T-cell (primary cell): ENCODE measurements at regions not wholly inside any gene's neighbourhood (a gene's known extent, or its start where the extent isn't known, plus 50 kb on each side); places are given as distances from the start of the nearest gene placed in this dataset.
"Not testable (repeated sequence)": the region's sequence is repeated elsewhere in the genome, so short reads cannot be mapped to it uniquely, and the experiment has no call there.

Experiments used
- ATAC-seq, 4 experiments: fragments of 200-7000 bp in 3 of 4; fragments of 150-1000 bp in 1 of 4; cut with Tn5 transposase; replicated peaks in 1 of 4; 1 replicate in 3 of 4; 2 replicates in 1 of 4; pipeline ENCODE4 v1.10.0; 2021; ENCODE audit warnings: moderate library complexity in 3 of 4, mild to moderate bottlenecking in 2 of 4, moderate number of reproducible peaks in 1 of 4
- CTCF ChIA-PET, 2 donors: fragments of 300-600 bp; sonication (Branson Sonifier 250); formaldehyde crosslinking; loops; one replicate each; lab custom pipeline; 2022; ENCODE audit warnings: antibody characterized with exemption in 2 of 2; lab: Charles Lee
- POLR2A ChIA-PET, 2 donors: fragments of 300-600 bp; sonication (Branson Sonifier 250); formaldehyde crosslinking; loops; one replicate each; lab custom pipeline; 2022; ENCODE audit warnings: antibody characterized with exemption in 2 of 2; lab: Charles Lee
- DNase-seq, 35 experiments: peaks; one replicate each; pipeline versions ENCODE4 v3.0.0 to v3.0.0-alpha.2; 2013 to 2023
- H3K27ac ChIP-seq: one replicate; pipeline ENCODE4 v1.5.1; 2013; ENCODE audit warnings: low read length
- H3K27me3 ChIP-seq, 2 experiments: replicated peaks in 1 of 2; 1 replicate in 1 of 2; 2 replicates in 1 of 2; pipeline versions ENCODE4 v1.6.1 to v1.7.0; 2013; ENCODE audit warnings: low read length in 1 of 2, mixed read lengths in 1 of 2; ENCODE audit not compliant: control insufficient read depth in 2 of 2, insufficient read depth in 2 of 2; ENCODE audit errors: extremely low read depth in 1 of 2
- H3K36me3 ChIP-seq, 2 donors: 1 replicate in 1 of 2; 2 replicates in 1 of 2; pipeline versions ENCODE4 v1.6.1 to v1.7.0; 2013; ENCODE audit warnings: low read length in 1 of 2; ENCODE audit not compliant: control insufficient read depth in 2 of 2, insufficient read depth in 1 of 2; ENCODE audit errors: extremely low read depth in 1 of 2
- H3K4me1 ChIP-seq, 2 experiments: 1 replicate in 1 of 2; 2 replicates in 1 of 2; pipeline versions ENCODE4 v1.6.1 to v1.7.0; 2013; ENCODE audit warnings: low read length in 2 of 2, mixed read lengths in 1 of 2; ENCODE audit not compliant: insufficient read depth in 2 of 2, control insufficient read depth in 1 of 2; ENCODE audit errors: extremely low read depth in 1 of 2
- H3K4me3 ChIP-seq, 2 donors: 1 replicate in 1 of 2; 2 replicates in 1 of 2; pipeline versions ENCODE4 v1.5.1 to v1.7.0; 2013; ENCODE audit warnings: mild to moderate bottlenecking in 2 of 2, low read length in 1 of 2, moderate library complexity in 1 of 2; ENCODE audit not compliant: control insufficient read depth in 1 of 2; ENCODE audit errors: extremely low read depth in 1 of 2
- H3K9me3 ChIP-seq: 2 replicates; pipeline ENCODE4 v1.7.0; 2013
- H3K27ac Mint-ChIP-seq, 2 donors: one replicate each; pipeline ENCODE4 v1.8.0; 2020 to 2021; ENCODE audit warnings: mild to moderate bottlenecking in 2 of 2, mixed read lengths in 2 of 2
- H3K27me3 Mint-ChIP-seq, 2 donors: one replicate each; pipeline ENCODE4 v1.8.0; 2021 to 2022; ENCODE audit warnings: mixed read lengths in 2 of 2
- H3K36me3 Mint-ChIP-seq: one replicate; pipeline ENCODE4 v1.8.0; 2021; ENCODE audit warnings: mixed read lengths
- H3K4me1 Mint-ChIP-seq, 3 donors: one replicate each; pipeline ENCODE4 v1.8.0; 2020 to 2022; ENCODE audit warnings: mixed read lengths in 3 of 3, mild to moderate bottlenecking in 1 of 3
- H3K4me3 Mint-ChIP-seq, 3 donors: one replicate each; pipeline ENCODE4 v1.8.0; 2020 to 2022; ENCODE audit warnings: mild to moderate bottlenecking in 3 of 3, mixed read lengths in 3 of 3, moderate library complexity in 3 of 3
- H3K9me3 Mint-ChIP-seq, 3 donors: one replicate each; pipeline ENCODE4 v1.8.0; 2020 to 2022; ENCODE audit warnings: mixed read lengths in 3 of 3
- WGBS: methylation state at CpG from one replicate; pipeline ENCODE4 v1.1.5; 2013; ENCODE audit warnings: missing lambda C conversion rate; ENCODE audit not compliant: insufficient coverage; 5-methylcytosine and 5-hydroxymethylcytosine counted together

DNA sequence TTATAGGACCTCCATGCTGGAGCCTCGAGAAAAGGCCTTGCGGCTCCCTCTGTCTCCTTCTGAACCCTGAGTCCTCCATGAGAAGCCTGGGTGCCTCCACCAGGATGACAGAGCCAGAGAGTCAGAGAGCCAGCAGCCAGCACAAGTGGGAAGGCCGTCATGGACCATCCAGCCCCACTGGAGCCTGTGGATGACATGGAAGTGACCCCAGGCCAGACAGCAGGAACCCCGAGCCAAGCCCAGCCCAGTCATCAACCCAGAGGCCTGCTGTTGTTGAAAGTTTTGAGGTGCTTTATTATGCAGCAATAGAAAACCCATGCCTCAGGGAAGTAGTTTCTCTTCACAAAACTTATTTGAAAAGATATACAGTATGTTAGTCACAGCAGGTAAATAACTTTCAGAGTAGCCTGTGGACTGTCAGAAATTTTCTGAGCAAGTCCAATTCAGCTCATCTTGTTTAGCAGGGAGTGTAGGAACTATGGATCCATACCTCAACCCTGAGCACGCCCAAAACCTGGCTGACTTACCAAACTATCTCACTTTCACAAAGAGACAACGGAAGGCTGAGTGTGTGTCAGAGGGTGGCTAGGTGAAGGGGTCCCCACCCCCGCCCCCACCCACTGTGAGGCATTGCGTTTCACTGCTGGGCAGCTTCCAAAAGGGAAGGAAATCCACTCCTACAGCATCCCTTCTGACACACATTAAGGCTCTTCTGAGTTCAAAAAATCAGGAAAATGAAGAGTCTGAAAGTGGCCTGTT, 79.9 kb upstream of the NDUFV2 start:
- no peak overlapping the region for H3K27ac Mint-ChIP-seq
- H3K36me3 Mint-ChIP-seq, result no peaks in the 10 kb centered on the region
- CTCF ChIA-PET, result no interaction called here
- WGBS, result 86% methylated on average over 3 of the region's 8 CpGs
- no peak for ATAC-seq
- no peak for DNase-seq
- H3K4me1 Mint-ChIP-seq, result peaks cover 0 to 5% (median 5%) of the 10 kb centered on the region in 3 donors
- no peak overlapping the region for H3K4me3 Mint-ChIP-seq
- peaks cover 8 to 9% of the 10 kb centered on the region in 2 donors for H3K27me3 Mint-ChIP-seq
- H3K27me3 ChIP-seq, result peaks cover 0 to 2% of the 10 kb centered on the region in 2 experiments
- no peaks in the 10 kb centered on the region for H3K36me3 ChIP-seq
- H3K9me3 ChIP-seq, result no peaks in the 10 kb centered on the region
- H3K27ac ChIP-seq, result no peak overlapping the region
- no peak overlapping the region for H3K4me3 ChIP-seq
- peaks cover 0 to 2% of the 10 kb centered on the region in 2 experiments for H3K4me1 ChIP-seq
- POLR2A ChIA-PET, result no interaction called here
- no peaks in the 10 kb centered on the region for H3K9me3 Mint-ChIP-seq

- H3K4me3 ChIP-seq, H3K4me1 ChIP-seq, H3K36me3 ChIP-seq, CTCF ChIA-PET, H3K27me3 ChIP-seq, POLR2A ChIA-PET, H3K27ac Mint-ChIP-seq, H3K36me3 Mint-ChIP-seq, H3K9me3 ChIP-seq, H3K27ac ChIP-seq, H3K4me3 Mint-ChIP-seq, H3K9me3 Mint-ChIP-seq, H3K27me3 Mint-ChIP-seq, ATAC-seq, H3K4me1 Mint-ChIP-seq, DNase-seq: not testable (repeated sequence)
- WGBS, result 95% methylated on average over 7 of the region's 18 CpGs
Measured at GRCh38 chr18:9024031-9024646, 78.4 kb upstream of the NDUFV2 start.

DNA sequence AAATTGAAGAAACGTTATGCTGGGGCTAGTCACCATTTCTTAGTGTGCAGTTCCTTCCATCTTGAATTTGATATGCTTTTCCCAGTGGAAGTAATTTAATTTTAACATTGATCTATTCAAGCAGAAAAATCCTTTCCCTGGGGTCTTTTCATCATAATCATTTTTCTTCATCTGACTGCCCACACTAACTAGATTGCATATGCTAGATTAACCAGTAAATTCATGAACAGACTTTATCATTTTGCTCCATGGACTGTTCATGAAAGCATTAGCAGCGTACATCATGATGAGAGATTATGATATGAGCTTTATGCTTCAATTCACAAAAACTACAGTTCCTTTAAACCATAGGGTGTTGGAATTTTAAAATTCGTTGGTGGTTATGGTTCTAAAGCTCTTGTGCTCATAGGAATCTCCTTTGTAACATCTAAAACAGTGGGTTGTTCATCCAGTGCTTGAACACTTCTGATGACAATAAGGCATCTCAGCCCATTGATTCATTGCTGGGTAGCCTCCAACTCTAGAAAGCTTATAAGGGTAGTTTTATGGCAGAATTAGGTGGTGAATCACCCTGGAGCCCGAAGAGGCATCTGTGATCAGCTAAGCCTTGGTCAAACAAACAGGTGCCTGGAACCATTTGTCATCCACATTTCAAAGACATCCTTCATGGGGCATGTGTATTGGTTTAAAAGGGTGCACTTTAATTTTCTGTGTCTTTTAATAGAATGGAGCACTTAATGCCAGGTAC, 77.2 kb upstream of the NDUFV2 start:
- Histone ChIP-seq H3K9me3 (no peaks in the 10 kb centered on the region), H3K27ac (no peak overlapping the region), H3K4me3 (no peak overlapping the region), H3K36me3 (no peaks in the 10 kb centered on the region), H3K27me3 (peaks cover 0 to 2% of the 10 kb centered on the region in 2 experiments), H3K4me1 (no peaks in the 10 kb centered on the region)
- Mint-ChIP-seq H3K9me3 (no peaks in the 10 kb centered on the region), H3K4me1 (no peaks in the 10 kb centered on the region), H3K27ac (no peak overlapping the region), H3K4me3 (no peak overlapping the region), H3K36me3 (no peaks in the 10 kb centered on the region), H3K27me3 (peaks cover 4 to 9% of the 10 kb centered on the region in 2 donors)
- no CpG with 5 or more reads among the region's 4 CpGs for WGBS
- ATAC-seq (no peak), DNase-seq (no peak)
- ChIA-PET CTCF (no interaction called here), POLR2A (no interaction called here)

GRCh38 chr18:9029131-9029530, 73.4 kb upstream of the NDUFV2 start:
- Mint-ChIP-seq H3K4me3 (no peak overlapping the region), H3K9me3 (no peaks in the 10 kb centered on the region), H3K27me3 (peaks cover 4 to 9% of the 10 kb centered on the region in 2 donors), H3K4me1 (no peaks in the 10 kb centered on the region), H3K36me3 (no peaks in the 10 kb centered on the region), H3K27ac (no peak overlapping the region)
- Histone ChIP-seq H3K4me1 (no peaks in the 10 kb centered on the region), H3K36me3 (no peaks in the 10 kb centered on the region), H3K27me3 (peaks cover 0 to 2% of the 10 kb centered on the region in 2 experiments), H3K9me3 (no peaks in the 10 kb centered on the region), H3K4me3 (no peak overlapping the region), H3K27ac (no peak overlapping the region)
- POLR2A ChIA-PET, result no interaction called here
- ATAC-seq, result no peak
- WGBS, result 80% methylated on average over 2 of the region's 2 CpGs
- CTCF ChIA-PET, result no interaction called here
- no peak for DNase-seq

- H3K27ac Mint-ChIP-seq, result no peak overlapping the region
Measured at GRCh38 chr18:9032519-9032918, 70.0 kb upstream of the NDUFV2 start.

GRCh38 chr18:9038277-9038871, 64.1 kb upstream of the NDUFV2 start:
- no peak overlapping the region for H3K27ac Mint-ChIP-seq

More at GRCh38 chr18:9032519-9032918, 70.0 kb upstream of the NDUFV2 start:
- WGBS, result 85% methylated on average over 7 of the region's 7 CpGs
- H3K4me3 ChIP-seq, result no peak overlapping the region
- H3K36me3 Mint-ChIP-seq, result no peaks in the 10 kb centered on the region
- no peak overlapping the region for H3K27ac ChIP-seq
- CTCF ChIA-PET, result no interaction called here
- H3K36me3 ChIP-seq, result no peaks in the 10 kb centered on the region
- POLR2A ChIA-PET, result no interaction called here
- no peaks in the 10 kb centered on the region for H3K9me3 Mint-ChIP-seq
- H3K4me3 Mint-ChIP-seq, result no peak overlapping the region
- H3K4me1 Mint-ChIP-seq, result no peaks in the 10 kb centered on the region
- H3K9me3 ChIP-seq, result no peaks in the 10 kb centered on the region
- no peak for DNase-seq
- no peaks in the 10 kb centered on the region for H3K27me3 Mint-ChIP-seq
- H3K27me3 ChIP-seq, result no peaks in the 10 kb centered on the region
- no peak for ATAC-seq
- H3K4me1 ChIP-seq, result no peaks in the 10 kb centered on the region

More at GRCh38 chr18:9038277-9038871, 64.1 kb upstream of the NDUFV2 start:
- no peaks in the 10 kb centered on the region for H3K9me3 Mint-ChIP-seq
- no peak overlapping the region for H3K4me3 Mint-ChIP-seq
- Histone ChIP-seq H3K27me3 (no peaks in the 10 kb centered on the region), H3K4me3 (no peak overlapping the region), H3K4me1 (no peaks in the 10 kb centered on the region), H3K36me3 (no peaks in the 10 kb centered on the region), H3K9me3 (no peaks in the 10 kb centered on the region), H3K27ac (no peak overlapping the region)
- CTCF ChIA-PET, result interaction anchor here in 1 of 2 donors (0.5 to 0.6 kb wide), 2 partner anchors 40 to 193 kb away, joined by 6 to 7 read pairs; no protein-coding TSS in a partner anchor
- H3K27me3 Mint-ChIP-seq, result no peaks in the 10 kb centered on the region
- no peaks in the 10 kb centered on the region for H3K36me3 Mint-ChIP-seq
- ATAC-seq (no peak), DNase-seq (no peak)
- POLR2A ChIA-PET, result no interaction called here
- WGBS, result 100% methylated on average over 1 of the region's 7 CpGs
- no peaks in the 10 kb centered on the region for H3K4me1 Mint-ChIP-seq
